OCI-LY1 (cell line): ENCODE measurements at regions not wholly inside any gene's neighbourhood (a gene's known extent, or its start where the extent isn't known, plus 50 kb on each side); places are given as distances from the start of the nearest gene placed in this dataset.

ENCODE experiments used
- H2AFZ ChIP-seq: fragments of 200-600 bp; sonication (generic), shearing (Covaris generic); 2 replicates; pipeline ENCODE4 v1.6.0; 2014; ENCODE audit warnings: antibody characterized with exemption, mild to moderate bottlenecking, low read length
- H3F3A ChIP-seq: fragments of 200-600 bp; sonication (generic), shearing (Covaris generic); 2 replicates; pipeline ENCODE4 v1.6.0; 2014; ENCODE audit warnings: mild to moderate bottlenecking, antibody characterized with exemption, low read length, moderate library complexity; ENCODE audit not compliant: insufficient read depth
- H3K27ac ChIP-seq: fragments of 200-600 bp; sonication (generic); 2 replicates; pipeline ENCODE4 v1.5.1; 2014; ENCODE audit warnings: low read length, mixed run types, mild to moderate bottlenecking, low read depth; ENCODE audit not compliant: poor library complexity, severe bottlenecking
- H3K27me3 ChIP-seq: fragments of 200-600 bp; sonication (generic); 2 replicates; pipeline ENCODE4 v1.6.0; 2014; ENCODE audit warnings: antibody characterized with exemption, mild to moderate bottlenecking, low read length, moderate library complexity; ENCODE audit not compliant: insufficient read depth
- H3K36me3 ChIP-seq: fragments of 200-600 bp; sonication (generic); 2 replicates; pipeline ENCODE4 v1.6.1; 2014; ENCODE audit warnings: mild to moderate bottlenecking, antibody characterized with exemption, low read length, moderate library complexity, mixed read lengths; ENCODE audit not compliant: insufficient read depth
- H3K4me1 ChIP-seq: fragments of 200-600 bp; sonication (generic); 2 replicates; pipeline ENCODE4 v1.5.1; 2014; ENCODE audit warnings: mild to moderate bottlenecking, low read length, moderate library complexity; ENCODE audit not compliant: insufficient read depth, severe bottlenecking
- H3K4me2 ChIP-seq: fragments of 200-600 bp; sonication (generic), shearing (Covaris generic); 2 replicates; pipeline ENCODE4 v1.6.1; 2014; ENCODE audit warnings: low read length
- H3K4me3 ChIP-seq: fragments of 200-600 bp; sonication (generic); 2 replicates; pipeline ENCODE4 v1.5.1; 2014; ENCODE audit warnings: low read length, low read depth, mild to moderate bottlenecking, mixed read lengths; ENCODE audit not compliant: poor library complexity, severe bottlenecking
- H3K79me2 ChIP-seq: fragments of 200-600 bp; shearing (Covaris generic); 2 replicates; pipeline ENCODE4 v1.6.1; 2016; ENCODE audit warnings: mixed run types, low read length, mixed read lengths; ENCODE audit not compliant: insufficient read depth
- H3K9ac ChIP-seq: fragments of 200-600 bp; sonication (generic), shearing (Covaris generic); 2 replicates; pipeline ENCODE4 v1.6.1; 2014; ENCODE audit warnings: mild to moderate bottlenecking, low read length, mixed read lengths
- H3K9me2 ChIP-seq: fragments of 200-600 bp; sonication (generic), shearing (Covaris generic); 2 replicates; pipeline ENCODE4 v1.6.1; 2014; ENCODE audit warnings: low read depth, mild to moderate bottlenecking, low read length, mixed read lengths
- H3K9me3 ChIP-seq: fragments of 200-600 bp; shearing (Covaris generic); 2 replicates; pipeline ENCODE4 v1.6.1; 2014; ENCODE audit warnings: low read length, mixed read lengths
- H4K20me1 ChIP-seq: fragments of 200-600 bp; sonication (generic), shearing (Covaris generic); 2 replicates; pipeline ENCODE4 v1.6.0; 2016; ENCODE audit warnings: mild to moderate bottlenecking, low read length; ENCODE audit not compliant: insufficient read depth
- CTCF ChIP-seq: fragments of 200-600 bp; sonication (generic), shearing (Covaris generic); IDR thresholded peaks from 2 replicates; pipeline ENCODE4 v1.5.1; 2017; ENCODE audit warnings: mild to moderate bottlenecking, antibody characterized with exemption, low read length, moderate library complexity, mixed read lengths
- EZH2 ChIP-seq: fragments of 200-600 bp; sonication (generic), shearing (Covaris generic); IDR thresholded peaks from 2 replicates; pipeline ENCODE4 v1.8.0; 2017; ENCODE audit warnings: borderline replicate concordance, mixed run types, mild to moderate bottlenecking, antibody characterized with exemption, low read length, moderate library complexity, mixed read lengths

- Histone ChIP-seq H4K20me1 (no peaks in the 10 kb centered on the region), H3K27ac (no peak overlapping the region), H3K4me1 (no peaks in the 10 kb centered on the region), H3K9me3 (no peaks in the 10 kb centered on the region), H3K4me2 (no peak overlapping the region), H3F3A (no peaks in the 10 kb centered on the region), H3K4me3 (no peak overlapping the region), H3K36me3 (no peaks in the 10 kb centered on the region), H3K79me2 (no peaks in the 10 kb centered on the region), H3K9me2 (no peaks in the 10 kb centered on the region), H3K27me3 (no peaks in the 10 kb centered on the region), H3K9ac (no peak overlapping the region), H2AFZ (no peak overlapping the region)
- TF ChIP-seq EZH2 = no peak
- TF ChIP-seq CTCF = no peak
Measured at GRCh38 chr11:127383026-127383425, 382.5 kb upstream of the KIRREL3 start.

- no peaks in the 10 kb centered on the region for H3K36me3 ChIP-seq
- no peak overlapping the region for H3K4me3 ChIP-seq
- no peaks in the 10 kb centered on the region for H3K27me3 ChIP-seq
- no peak overlapping the region for H3K4me2 ChIP-seq
- no peak overlapping the region for H3K9ac ChIP-seq
- no peaks in the 10 kb centered on the region for H4K20me1 ChIP-seq
- H3F3A ChIP-seq = no peaks in the 10 kb centered on the region
- no peak overlapping the region for H2AFZ ChIP-seq
- no peaks in the 10 kb centered on the region for H3K9me2 ChIP-seq
- TF ChIP-seq CTCF = no peak
- no peak for TF ChIP-seq EZH2
- no peak overlapping the region for H3K27ac ChIP-seq
- no peaks in the 10 kb centered on the region for H3K79me2 ChIP-seq
- no peaks in the 10 kb centered on the region for H3K4me1 ChIP-seq
- H3K9me3 ChIP-seq = no peaks in the 10 kb centered on the region
Measured at GRCh38 chr11:127381247-127381646, 380.7 kb upstream of the KIRREL3 start.

GRCh38 chr11:127379686-127380085 is 379.1 kb upstream of the KIRREL3 start:
- H3K4me2 ChIP-seq = no peak overlapping the region
- H3K36me3 ChIP-seq = no peaks in the 10 kb centered on the region
- H3K27ac ChIP-seq = no peak overlapping the region
- no peaks in the 10 kb centered on the region for H3F3A ChIP-seq
- no peaks in the 10 kb centered on the region for H3K9me2 ChIP-seq
- no peaks in the 10 kb centered on the region for H4K20me1 ChIP-seq
- no peaks in the 10 kb centered on the region for H3K27me3 ChIP-seq
- H3K4me3 ChIP-seq = no peak overlapping the region
- TF ChIP-seq EZH2 = no peak
- TF ChIP-seq CTCF = no peak
- H3K4me1 ChIP-seq = no peaks in the 10 kb centered on the region
- H2AFZ ChIP-seq = no peak overlapping the region
- no peaks in the 10 kb centered on the region for H3K79me2 ChIP-seq
- no peaks in the 10 kb centered on the region for H3K9me3 ChIP-seq
- no peak overlapping the region for H3K9ac ChIP-seq
